MCF 10A (cell line): ENCODE measurements at regions not wholly inside any gene's neighbourhood (a gene's known extent, or its start where the extent isn't known, plus 50 kb on each side); places are given as distances from the start of the nearest gene placed in this dataset.

Experiments used
- BruUV-seq: library from RNA; stranded (reverse); fragments of 400-500 nt; replicated peaks from 2 replicates; lab custom pipeline; 2021; lab: Mats Ljungman, UMichigan
- CTCF ChIA-PET: fragments of 300-600 bp; sonication (Branson Sonifier 250); formaldehyde crosslinking; extraction: SDS; loops from one replicate; lab custom pipeline; 2021; ENCODE audit warnings: antibody characterized with exemption, inconsistent platforms; lab: Yijun Ruan, JAX
- POLR2A ChIA-PET: fragments of 300-600, 350-650 bp; sonication (Branson Sonifier 250); formaldehyde crosslinking; extraction: SDS; loops from one replicate; lab custom pipeline; 2020; ENCODE audit warnings: antibody characterized with exemption, inconsistent platforms; lab: Yijun Ruan, JAX
- DNase-seq: peaks from one replicate; pipeline ENCODE4 v3.0.0-alpha.2; 2018; ENCODE audit not compliant: unreplicated experiment
- H3K27ac Mint-ChIP-seq: one replicate; pipeline ENCODE4 v1.8.0; 2022; ENCODE audit warnings: mild to moderate bottlenecking, low read depth, mixed read lengths; ENCODE audit not compliant: unreplicated experiment
- H3K27me3 Mint-ChIP-seq: one replicate; pipeline ENCODE4 v1.8.0; 2022; ENCODE audit warnings: mixed read lengths; ENCODE audit not compliant: insufficient read depth, unreplicated experiment
- H3K36me3 Mint-ChIP-seq: one replicate; pipeline ENCODE4 v1.8.0; 2022; ENCODE audit warnings: mild to moderate bottlenecking, moderate library complexity, mixed read lengths; ENCODE audit not compliant: insufficient read depth, unreplicated experiment
- H3K4me1 Mint-ChIP-seq: one replicate; pipeline ENCODE4 v1.8.0; 2022; ENCODE audit warnings: mixed read lengths; ENCODE audit not compliant: insufficient read depth, unreplicated experiment
- H3K4me3 Mint-ChIP-seq: one replicate; pipeline ENCODE4 v1.8.0; 2022; ENCODE audit warnings: mild to moderate bottlenecking, moderate library complexity, mixed read lengths; ENCODE audit not compliant: unreplicated experiment
- H3K9me3 Mint-ChIP-seq: one replicate; pipeline ENCODE4 v1.8.0; 2022; ENCODE audit warnings: mixed read lengths; ENCODE audit not compliant: unreplicated experiment
- CTCF ChIP-seq: fragments of 200-600 bp; IDR thresholded peaks from one replicate; pipeline ENCODE4 v1.8.0; 2022; ENCODE audit warnings: antibody characterized with exemption, mild to moderate bottlenecking; ENCODE audit not compliant: unreplicated experiment
- intact Hi-C: fragments of 100-400 bp; cut with micrococcal nuclease; formaldehyde crosslinking; loops from 2 replicates; pipeline ENCODE4 v1.14.1; 2022

DNA sequence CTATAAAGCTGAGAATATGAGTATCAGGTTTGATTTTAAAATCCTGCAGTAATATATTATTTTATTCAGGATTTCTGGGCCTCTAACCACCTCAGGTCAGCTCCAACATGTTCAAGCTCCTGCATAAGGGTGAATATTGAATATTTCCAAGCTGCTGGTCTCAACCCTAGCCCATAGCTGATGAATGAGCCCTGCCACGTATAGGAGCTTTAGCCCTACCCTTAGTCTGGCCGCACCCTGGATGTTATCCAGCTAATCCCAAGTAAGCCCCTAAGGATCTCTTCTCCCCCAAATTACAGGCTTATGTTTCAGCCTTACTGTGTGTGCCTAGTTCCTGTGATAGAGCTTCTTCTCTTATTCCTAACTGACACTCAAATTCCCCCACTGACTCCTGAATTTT lies 240.6 kb downstream of the KCTD12 start:
- TF ChIP-seq CTCF = no peak
- Mint-ChIP-seq H3K27ac (no peak overlapping the region), H3K9me3 (peaks cover 7% of the 10 kb centered on the region), H3K4me1 (peaks cover 11% of the 10 kb centered on the region), H3K36me3 (no peaks in the 10 kb centered on the region), H3K4me3 (no peak overlapping the region), H3K27me3 (no peaks in the 10 kb centered on the region)
- ChIA-PET CTCF (interaction anchor here (1.0 to 1.3 kb wide), 2 partner anchors 172 to 240 kb away, joined by 3 to 4 read pairs; no protein-coding TSS in a partner anchor), POLR2A (no interaction called here)
- intact Hi-C loops = no loop called here
- no peak for DNase-seq
- no TSS peak for BruUV-seq

GRCh38 chr13:76644906-76645305 lies 241.3 kb downstream of the KCTD12 start:
- Mint-ChIP-seq H3K9me3 (peaks cover 7% of the 10 kb centered on the region), H3K4me1 (peaks cover 11% of the 10 kb centered on the region), H3K36me3 (no peaks in the 10 kb centered on the region), H3K4me3 (no peak overlapping the region), H3K27ac (no peak overlapping the region), H3K27me3 (no peaks in the 10 kb centered on the region)
- intact Hi-C loops = no loop called here
- ChIA-PET CTCF (interaction anchor here (1.0 kb wide), 1 partner anchor 171 kb away, joined by 4 read pairs; no protein-coding TSS in a partner anchor), POLR2A (no interaction called here)
- BruUV-seq = no TSS peak
- TF ChIP-seq CTCF = no peak
- no peak for DNase-seq

DNA sequence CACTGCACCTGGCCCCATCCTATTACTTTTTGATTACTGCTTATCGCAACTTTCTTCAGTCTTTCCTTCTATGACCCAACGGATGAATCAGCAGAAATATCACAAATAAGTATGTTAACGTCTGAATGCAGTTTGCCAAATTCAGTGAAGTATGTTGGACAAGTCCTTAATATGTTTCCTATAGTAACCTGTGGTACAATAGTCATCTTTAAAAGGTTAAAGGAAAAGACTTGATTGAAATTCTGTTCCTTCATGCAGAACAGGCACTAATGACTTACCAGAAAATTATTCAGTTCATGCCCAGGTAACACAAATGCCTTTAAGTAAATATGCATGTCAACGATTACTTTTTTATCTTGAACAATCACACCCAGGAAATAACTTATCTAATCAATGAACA lies 242.6 kb downstream of the KCTD12 start:
- H3K4me3 Mint-ChIP-seq = no peak overlapping the region
- no peaks in the 10 kb centered on the region for H3K27me3 Mint-ChIP-seq
- H3K4me1 Mint-ChIP-seq = peaks cover 11% of the 10 kb centered on the region
- ChIA-PET CTCF (no interaction called here), POLR2A (interaction anchor here (0.8 kb wide), 1 partner anchor 15 kb away, joined by 3 read pairs; no protein-coding TSS in a partner anchor)
- intact Hi-C loops = no loop called here
- no peak for DNase-seq
- no peaks in the 10 kb centered on the region for H3K36me3 Mint-ChIP-seq
- BruUV-seq = no TSS peak
- no peak for TF ChIP-seq CTCF
- peaks cover 7% of the 10 kb centered on the region for H3K9me3 Mint-ChIP-seq
- H3K27ac Mint-ChIP-seq = no peak overlapping the region

DNA sequence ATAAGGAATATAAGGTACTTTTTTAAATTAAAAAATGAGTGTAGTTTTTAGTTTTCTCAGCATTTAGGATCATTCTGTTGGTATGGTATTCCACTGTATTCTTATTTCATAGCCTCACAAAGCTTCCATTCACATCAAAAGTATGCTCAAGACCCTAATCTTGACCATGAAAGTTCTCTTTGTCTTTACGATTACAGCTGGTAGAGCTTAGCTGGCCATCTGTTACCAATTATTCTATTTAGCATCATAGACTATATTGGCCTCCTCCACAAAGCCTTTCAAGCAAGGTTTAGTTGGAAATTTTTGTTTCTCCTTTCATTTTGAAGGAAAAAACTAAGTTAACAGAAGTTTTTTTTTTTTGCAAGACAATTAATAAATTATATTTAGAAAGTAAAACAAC lies 245.1 kb downstream of the KCTD12 start:
- H3K4me3 Mint-ChIP-seq = no peak overlapping the region
- H3K36me3 Mint-ChIP-seq = no peaks in the 10 kb centered on the region
- no peaks in the 10 kb centered on the region for H3K9me3 Mint-ChIP-seq
- POLR2A ChIA-PET = interaction anchor here (0.7 kb wide), 1 partner anchor 17 kb away, joined by 3 read pairs; no protein-coding TSS in a partner anchor
- no peak for DNase-seq
- no TSS peak for BruUV-seq
- H3K27me3 Mint-ChIP-seq = no peaks in the 10 kb centered on the region
- intact Hi-C loops = no loop called here
- CTCF ChIA-PET = interaction anchor here (0.6 kb wide), 1 partner anchor 90 kb away, joined by 4 read pairs; no protein-coding TSS in a partner anchor
- TF ChIP-seq CTCF = no peak
- H3K4me1 Mint-ChIP-seq = no peaks in the 10 kb centered on the region
- H3K27ac Mint-ChIP-seq = no peak overlapping the region
